ENCODE measurements at regions not wholly inside any gene's neighbourhood (a gene's known extent, or its start where the extent isn't known, plus 50 kb on each side); places are given as distances from the start of the nearest gene placed in this dataset.
"Not testable (repeated sequence)": the region's sequence is repeated elsewhere in the genome, so short reads cannot be mapped to it uniquely, and the experiment has no call there.

DNA sequence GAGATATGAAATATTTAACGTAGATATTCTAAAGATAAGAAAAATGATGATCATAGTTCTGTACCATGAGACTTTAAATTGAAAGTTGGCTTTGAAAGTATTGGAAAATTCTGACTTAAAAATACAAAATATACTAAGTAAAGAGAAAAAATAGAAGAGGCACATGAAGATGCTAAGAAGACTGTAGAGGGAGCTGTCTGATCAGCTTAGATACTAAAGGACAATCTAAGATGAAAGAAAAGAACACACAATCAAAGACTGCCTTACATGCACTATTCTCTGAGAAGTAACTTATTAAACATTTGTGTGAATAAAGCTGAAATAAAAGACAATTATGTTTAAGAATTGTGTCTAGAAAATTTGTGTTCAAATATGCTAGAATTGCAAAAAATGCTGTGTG is 55.1 kb downstream of the RBMXL2 start:
- peak; percentile 51 for DNase-seq

DNA sequence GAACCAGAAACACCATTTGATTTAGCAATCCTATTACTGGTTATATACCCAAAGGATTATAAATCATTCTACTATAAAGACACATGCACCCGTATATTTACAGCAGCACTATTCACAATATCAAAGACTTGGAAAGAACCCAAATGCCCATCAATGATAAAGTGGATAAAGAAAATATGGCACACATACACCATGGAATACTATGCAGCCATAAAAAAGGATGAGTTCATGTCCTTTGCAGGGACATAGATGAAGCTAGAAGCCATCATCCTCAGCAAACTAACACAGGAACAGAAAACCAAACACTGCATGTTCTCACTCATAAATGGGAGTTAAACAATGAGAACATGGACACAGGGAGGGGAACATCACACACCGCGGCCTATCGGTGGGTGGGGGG is 61.3 kb downstream of the RBMXL2 start:
- not testable (repeated sequence) for DNase-seq

DNA sequence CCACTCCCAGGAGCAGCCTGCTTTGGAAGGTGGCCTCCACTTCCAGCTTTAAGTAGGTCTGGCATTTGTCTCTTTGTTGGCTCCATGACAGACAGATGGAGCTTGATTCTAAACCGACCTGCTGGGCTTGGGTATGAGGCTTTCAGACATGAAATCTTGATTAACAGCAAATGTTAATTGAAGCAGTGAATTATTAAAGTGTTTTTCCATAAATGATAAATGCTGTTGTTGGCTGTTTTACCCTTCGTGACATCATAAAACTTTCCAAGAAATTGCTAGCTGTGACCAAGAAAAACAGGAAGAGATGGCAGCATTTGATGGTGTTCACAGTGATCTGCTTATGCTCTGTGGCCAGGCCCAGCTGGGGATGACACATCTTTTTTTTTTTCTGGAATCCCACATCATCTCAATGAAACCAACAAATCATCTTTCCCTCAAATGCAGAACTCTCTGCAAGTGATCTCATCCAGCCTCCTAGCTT is 66.1 kb downstream of the RBMXL2 start:
- DNase-seq = peak; percentile 38

DNA sequence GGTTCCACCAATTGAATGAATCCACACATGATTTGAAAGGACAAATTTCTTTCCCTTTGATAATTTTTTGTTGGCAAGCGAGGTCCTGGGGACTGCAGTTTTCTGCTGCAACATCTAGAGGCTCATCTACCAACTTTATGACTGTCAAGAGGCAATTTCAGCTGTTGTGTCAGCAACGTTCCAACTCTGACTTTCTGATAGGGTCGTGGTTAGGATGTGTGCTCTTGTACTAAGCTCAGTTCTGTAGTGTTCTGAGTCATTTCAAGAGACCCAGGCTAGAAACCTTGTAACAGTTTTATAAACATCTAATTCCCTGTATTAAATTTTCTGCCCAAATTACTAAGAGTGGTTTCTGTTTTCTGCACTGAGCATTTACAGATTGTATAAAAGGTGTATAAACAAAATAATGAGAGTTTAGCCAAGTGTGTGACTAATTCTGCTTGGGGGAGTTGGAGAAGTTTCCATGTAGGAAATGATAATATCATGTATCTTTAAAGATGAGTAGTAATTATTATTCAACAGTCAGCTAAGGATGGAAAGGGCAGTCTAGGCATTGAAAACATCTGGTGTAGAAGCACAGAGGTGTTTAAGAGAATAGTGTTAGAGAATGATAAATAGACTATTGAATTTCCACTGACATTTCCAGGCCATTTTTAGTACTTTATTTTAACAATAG is 72.2 kb downstream of the RBMXL2 start:
- no peak for DNase-seq

DNA sequence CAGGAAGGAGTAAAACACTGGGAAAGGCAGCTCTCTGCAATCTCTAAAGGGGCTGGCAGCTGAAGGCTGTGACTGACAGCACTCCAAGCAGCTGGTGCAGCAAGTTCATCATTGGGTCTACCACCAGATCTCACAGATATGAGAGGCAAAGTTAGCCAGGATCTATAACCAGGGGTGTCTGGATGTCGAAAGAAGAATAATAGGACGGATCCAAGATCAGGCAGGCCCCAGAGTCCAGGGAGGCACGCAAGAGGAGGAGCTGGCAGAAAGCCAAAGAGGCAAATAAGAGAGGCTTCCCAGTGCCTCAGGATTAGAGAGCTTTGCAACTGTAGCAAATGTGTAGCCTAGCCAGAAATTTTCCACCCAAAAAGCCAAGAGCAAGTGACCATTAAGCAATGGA is 77.1 kb downstream of the RBMXL2 start:
- DNase-seq = peak; percentile 53

DNA sequence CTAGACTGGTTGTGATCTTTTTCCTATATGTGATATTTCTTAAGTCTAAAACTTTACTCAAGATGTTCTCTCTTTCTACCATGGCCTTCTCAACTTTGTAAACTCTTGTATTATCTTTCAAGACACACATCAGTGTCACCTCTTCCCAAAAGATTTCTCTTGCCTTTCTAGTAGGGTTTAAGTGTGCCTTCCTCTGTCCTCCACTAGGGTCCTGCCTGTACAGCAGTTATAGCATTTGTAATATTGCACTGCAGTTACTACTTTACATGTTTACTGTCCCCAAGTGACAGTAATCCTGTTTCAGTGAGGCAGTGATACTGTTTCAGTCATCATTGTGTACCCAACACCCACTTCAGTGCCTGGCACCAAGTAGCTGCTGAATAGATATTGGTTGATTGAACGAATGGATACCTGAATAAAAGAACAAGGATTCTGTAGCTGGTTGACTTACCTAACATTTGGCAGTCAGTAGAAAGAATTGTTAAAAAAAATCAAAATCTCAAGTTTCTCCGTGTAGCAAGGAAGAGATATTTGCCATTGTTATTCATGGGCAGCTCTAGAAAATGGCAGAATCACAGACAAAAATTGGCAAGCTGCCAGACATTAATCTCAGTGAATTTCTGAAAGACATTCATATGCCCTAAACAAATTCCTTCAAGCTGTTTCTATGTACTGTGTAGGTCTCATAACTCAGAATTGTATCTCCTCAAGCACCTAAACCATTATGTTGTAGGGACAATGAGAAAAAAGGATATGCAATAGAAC is 79.4 kb downstream of the RBMXL2 start:
- DNase-seq = peak; percentile 17

DNA sequence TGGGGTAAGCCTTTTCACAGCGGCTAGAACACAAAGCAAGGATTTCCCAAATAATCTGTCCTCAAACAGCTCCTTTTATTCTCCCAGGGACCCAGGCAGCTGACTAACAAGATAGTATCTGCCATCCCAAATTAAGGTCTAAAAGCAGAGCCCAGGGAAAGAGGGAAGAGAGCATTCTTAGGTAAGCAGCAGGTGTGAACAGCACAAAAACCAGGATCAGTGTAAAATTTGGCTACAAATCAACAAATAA is 79.9 kb downstream of the RBMXL2 start:
- DNase-seq = no peak

DNA sequence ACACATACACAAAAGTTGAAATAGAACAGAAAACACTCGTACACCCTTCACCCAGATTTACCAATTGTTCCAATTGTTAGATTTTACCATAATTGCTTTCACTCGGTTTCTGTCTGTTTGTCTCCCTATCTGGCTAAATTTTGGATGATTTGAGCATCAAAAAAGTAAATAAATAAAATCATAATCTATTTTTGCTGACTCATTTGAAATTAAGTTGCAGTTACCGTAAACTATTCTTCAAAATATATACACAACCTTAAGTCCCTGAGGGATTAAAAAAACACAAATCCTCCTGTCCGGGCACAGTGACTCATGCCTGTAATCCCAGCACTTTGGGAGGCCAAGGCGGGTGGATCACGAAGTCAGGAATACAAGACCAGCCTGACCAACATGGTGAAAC is 81.3 kb upstream of the SYT9 start:
- no peak for DNase-seq

DNA sequence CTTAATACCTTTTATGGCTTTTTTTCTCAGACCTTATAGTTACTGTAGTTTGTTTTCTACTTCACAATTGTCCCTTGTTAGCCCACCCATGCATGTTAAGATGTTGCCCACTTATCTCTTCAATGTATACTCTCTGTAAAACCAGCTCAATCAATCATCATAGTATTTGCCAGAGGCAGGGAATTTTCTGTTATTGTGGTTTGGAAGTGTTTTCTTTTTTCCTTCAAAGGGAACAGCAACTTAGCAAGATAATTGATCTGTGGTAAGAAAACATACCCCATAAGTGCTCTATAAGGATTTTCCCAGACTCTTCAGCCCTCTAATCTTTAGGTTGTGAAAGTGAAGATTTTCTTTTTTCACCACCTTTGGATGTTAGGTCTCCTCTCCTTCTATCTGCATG is 76.7 kb upstream of the SYT9 start:
- no peak for DNase-seq

DNA sequence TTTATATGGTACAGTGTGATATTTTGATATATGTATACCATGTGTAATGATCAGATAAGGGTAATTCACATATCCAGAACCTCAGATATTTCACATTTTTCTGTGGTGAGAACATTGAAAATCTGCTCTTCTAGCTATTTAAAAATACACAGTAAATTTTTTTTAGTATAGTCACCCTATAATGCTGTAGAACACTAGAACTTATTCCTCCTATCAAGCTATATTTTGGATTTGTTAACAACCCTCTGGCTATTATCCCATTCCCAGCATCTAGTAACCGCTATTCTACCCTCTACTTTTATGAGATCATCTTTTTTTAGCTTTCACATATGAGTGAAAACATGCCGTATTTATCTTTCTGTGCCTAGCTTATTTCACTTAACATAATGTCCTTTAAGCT is 65.5 kb upstream of the SYT9 start:
- DNase-seq = no peak

DNA sequence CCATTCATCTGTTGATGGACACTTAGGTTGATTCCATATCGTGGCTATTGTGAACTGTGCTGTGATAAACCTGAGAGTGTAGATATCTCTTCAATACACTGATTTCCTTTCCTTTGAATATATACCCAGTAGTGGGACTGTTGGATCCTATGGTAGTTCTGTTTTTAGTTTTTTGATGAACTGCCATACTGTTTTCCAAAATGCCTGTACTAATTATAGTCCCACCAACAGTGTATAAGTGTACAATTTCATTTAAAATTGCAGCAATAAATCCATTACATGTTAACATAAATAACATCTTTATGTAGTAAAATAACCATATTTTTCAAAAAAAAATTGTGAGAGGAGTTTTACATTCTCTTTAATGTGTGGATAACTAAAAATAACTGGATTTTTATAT is 65.0 kb upstream of the SYT9 start:
- no peak for DNase-seq

DNA sequence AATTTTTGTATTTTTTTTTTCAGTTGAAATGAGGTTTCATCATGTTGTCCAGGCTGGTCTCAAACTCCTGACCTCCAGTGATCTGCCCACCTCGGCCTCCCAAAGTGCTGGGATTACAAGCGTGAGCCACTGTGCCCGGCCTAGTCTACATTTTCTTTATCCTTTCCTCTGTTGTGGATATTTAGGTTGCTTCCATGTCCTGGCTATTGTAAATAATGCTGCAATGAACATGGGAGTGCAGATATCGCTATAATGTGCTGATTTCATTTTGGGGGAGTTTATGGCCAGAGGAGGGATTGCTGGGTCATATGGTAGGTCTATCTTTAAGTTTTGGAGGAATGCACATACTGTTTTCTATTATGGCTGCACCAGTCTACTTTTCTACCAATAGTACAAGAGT is 58.9 kb upstream of the SYT9 start:
- DNase-seq = not testable (repeated sequence)

DNA sequence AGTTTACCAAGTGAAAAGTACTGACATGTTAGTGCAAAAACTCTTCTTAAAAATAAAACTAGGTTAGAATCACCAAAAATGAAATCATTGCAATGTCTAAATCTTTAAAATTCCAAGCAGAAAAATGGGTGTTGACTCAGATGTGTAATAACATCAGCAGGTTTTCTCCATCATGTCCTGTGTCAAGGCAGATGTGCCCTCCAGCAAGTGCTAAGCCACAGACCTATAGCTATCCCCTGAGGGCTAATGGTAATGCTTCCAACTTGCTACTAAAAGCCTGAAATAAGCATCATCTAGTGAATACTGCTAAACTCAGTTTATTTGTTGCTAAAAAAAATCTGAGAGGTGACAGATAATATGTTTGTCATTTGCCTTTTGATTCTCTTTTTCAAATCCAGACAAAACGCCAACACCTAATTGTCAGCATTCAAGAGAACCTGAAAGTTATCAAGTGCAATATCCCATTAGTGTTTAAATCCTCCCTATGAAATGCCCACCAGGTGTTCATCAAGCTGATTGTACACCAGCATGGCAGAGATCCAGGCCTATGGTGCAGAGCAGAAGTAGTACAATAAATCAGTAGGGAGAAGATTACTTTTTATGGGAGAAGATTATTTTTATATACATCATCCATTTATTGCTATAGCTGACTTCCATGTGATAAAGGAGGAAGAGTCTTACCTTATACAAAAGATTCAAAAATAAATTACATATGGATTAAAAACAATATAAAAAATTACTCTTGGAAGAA is 55.1 kb upstream of the SYT9 start:
- DNase-seq = no peak

DNA sequence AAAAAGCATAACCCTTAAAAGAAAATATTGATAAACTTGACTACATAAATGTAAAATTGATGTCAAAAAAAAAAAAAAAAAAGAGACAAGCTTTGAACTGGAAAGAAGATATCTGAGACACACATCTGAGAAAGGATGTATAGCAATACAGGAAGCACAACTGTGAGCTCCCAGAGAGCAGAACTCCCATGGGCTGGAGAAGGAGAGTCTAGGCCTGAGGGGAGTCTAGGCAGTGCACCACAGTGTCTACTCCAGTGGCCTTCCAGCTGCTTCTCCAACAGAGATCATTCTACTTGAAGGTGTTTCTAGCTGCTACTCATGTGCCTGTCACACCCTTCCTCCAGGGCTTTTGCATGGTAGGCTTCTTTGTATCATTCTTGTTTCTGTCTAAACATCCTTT is 54.2 kb upstream of the SYT9 start:
- no peak for DNase-seq
